Esophagus squamous epithelium (tissue), 4 donors: ENCODE measurements at regions not wholly inside any gene's neighbourhood (a gene's known extent, or its start where the extent isn't known, plus 50 kb on each side); places are given as distances from the start of the nearest gene placed in this dataset.

Source experiments
- CTCF ChIP-seq, 6 experiments: fragments of 450-650 bp in 4 of 6; fragments of 200-600 bp in 2 of 6; sonication (generic) in 2 of 6; IDR thresholded peaks; one replicate each; pipeline ENCODE4 v1.5.1; 2016 to 2019; ENCODE audit warnings: antibody characterized with exemption in 6 of 6, mild to moderate bottlenecking in 4 of 6, moderate library complexity in 4 of 6
- POLR2A ChIP-seq, 4 donors: fragments of 450-650 bp; IDR thresholded peaks; one replicate each; pipeline ENCODE4 v1.6.1; 2017; ENCODE audit warnings: antibody characterized with exemption in 4 of 4, mild to moderate bottlenecking in 4 of 4, moderate library complexity in 3 of 4

DNA sequence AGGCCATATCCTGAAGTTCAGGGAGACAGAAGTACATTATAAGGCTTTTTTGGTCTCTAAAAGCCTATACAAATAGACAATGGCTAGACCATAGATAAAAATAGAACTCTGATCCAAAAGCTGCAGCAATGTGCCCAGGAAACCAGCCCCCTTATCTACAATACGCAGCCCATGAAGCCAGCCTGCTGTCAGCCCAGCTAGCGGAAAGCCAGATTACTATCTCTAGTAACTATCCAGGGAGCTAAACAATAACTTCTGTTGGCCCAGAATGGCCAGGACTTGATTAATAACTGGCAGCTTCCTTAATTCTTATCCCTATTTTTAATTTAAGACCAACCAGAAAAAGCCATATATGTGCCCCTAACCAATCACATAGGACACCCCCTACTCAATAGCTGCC lies 160.4 kb upstream of the SMLR1 start:
- TF ChIP-seq CTCF (IDR thresholded peaks at IDR 0.05) (no peak), POLR2A (IDR thresholded peaks at IDR 0.05) (no peak)
